Naive thymus-derived CD4-positive, alpha-beta T cell (primary cell): ENCODE measurements at regions not wholly inside any gene's neighbourhood (a gene's known extent, or its start where the extent isn't known, plus 50 kb on each side); places are given as distances from the start of the nearest gene placed in this dataset.
A peak's percentile ranks its signal among the peaks of the same experiment; 100 is the strongest.

Experiments used
- ATAC-seq: fragments of 150-1000 bp; cut with Tn5 transposase; 2 replicates; pipeline ENCODE4 v1.10.0; 2021; ENCODE audit warnings: mild to moderate bottlenecking, moderate library complexity
- CTCF ChIA-PET: fragments of 350-600 bp; sonication (Branson Sonifier 250); formaldehyde crosslinking; loops from one replicate; lab custom pipeline; 2021; ENCODE audit warnings: antibody characterized with exemption; lab: Charles Lee
- POLR2A ChIA-PET: fragments of 350-600 bp; sonication (Branson Sonifier 250); formaldehyde crosslinking; loops from one replicate; lab custom pipeline; 2021; ENCODE audit warnings: antibody characterized with exemption, inconsistent platforms; lab: Charles Lee
- DNase-seq, 9 donors: peaks; one replicate each; pipeline versions ENCODE4 v3.0.0 to v3.0.0-alpha.2; 2020 to 2022; ENCODE audit warnings: mixed read lengths in 1 of 9
- H3K27ac ChIP-seq: one replicate; pipeline ENCODE4 v1.7.0; 2013; ENCODE audit warnings: mild to moderate bottlenecking, low read depth, low read length, moderate library complexity
- H3K27me3 ChIP-seq, 2 donors: one replicate each; pipeline ENCODE4 v1.7.0; 2013; ENCODE audit warnings: low read length in 2 of 2, mild to moderate bottlenecking in 2 of 2, moderate library complexity in 2 of 2; ENCODE audit not compliant: control insufficient read depth in 2 of 2, insufficient read depth in 2 of 2
- H3K36me3 ChIP-seq, 3 experiments: 1 replicate in 2 of 3; 2 replicates in 1 of 3; pipeline ENCODE4 v1.7.0; 2013; ENCODE audit warnings: low read length in 3 of 3, mild to moderate bottlenecking in 3 of 3, moderate library complexity in 1 of 3; ENCODE audit not compliant: insufficient read depth in 3 of 3, control insufficient read depth in 2 of 3
- H3K4me1 ChIP-seq, 2 donors: one replicate each; pipeline ENCODE4 v1.7.0; 2013; ENCODE audit warnings: low read length in 2 of 2, mild to moderate bottlenecking in 2 of 2, moderate library complexity in 1 of 2; ENCODE audit not compliant: control insufficient read depth in 2 of 2, insufficient read depth in 2 of 2
- H3K4me3 ChIP-seq: 2 replicates; pipeline ENCODE4 v1.7.0; 2013; ENCODE audit warnings: mild to moderate bottlenecking, low read length
- H3K9me3 ChIP-seq, 3 experiments: 1 replicate in 2 of 3; 2 replicates in 1 of 3; pipeline ENCODE4 v1.7.0; 2013; ENCODE audit warnings: low read length in 3 of 3; ENCODE audit not compliant: control insufficient read depth in 2 of 3
- H3K27ac Mint-ChIP-seq, 9 donors: one replicate each; pipeline ENCODE4 v1.8.0; 2020 to 2022; ENCODE audit warnings: mixed read lengths in 9 of 9, mild to moderate bottlenecking in 8 of 9, moderate library complexity in 5 of 9, inconsistent platforms in 2 of 9
- H3K27me3 Mint-ChIP-seq, 5 donors: one replicate each; pipeline ENCODE4 v1.8.0; 2021 to 2022; ENCODE audit warnings: mixed read lengths in 5 of 5, mild to moderate bottlenecking in 1 of 5
- H3K36me3 Mint-ChIP-seq, 5 donors: one replicate each; pipeline ENCODE4 v1.8.0; 2020 to 2022; ENCODE audit warnings: mixed read lengths in 5 of 5, mild to moderate bottlenecking in 3 of 5, inconsistent platforms in 1 of 5
- H3K4me1 Mint-ChIP-seq, 7 donors: one replicate each; pipeline ENCODE4 v1.8.0; 2020 to 2022; ENCODE audit warnings: mixed read lengths in 7 of 7, mild to moderate bottlenecking in 3 of 7, inconsistent platforms in 1 of 7
- H3K4me3 Mint-ChIP-seq, 10 donors: one replicate each; pipeline ENCODE4 v1.8.0; 2020 to 2022; ENCODE audit warnings: mild to moderate bottlenecking in 10 of 10, mixed read lengths in 10 of 10, moderate library complexity in 6 of 10, inconsistent platforms in 2 of 10
- H3K9me3 Mint-ChIP-seq, 11 donors: one replicate each; pipeline ENCODE4 v1.8.0; 2020 to 2022; ENCODE audit warnings: mixed read lengths in 11 of 11, mild to moderate bottlenecking in 4 of 11, inconsistent platforms in 1 of 11, moderate library complexity in 1 of 11
- intact Hi-C, 2 donors: fragments of 100-400 bp; cut with micrococcal nuclease; formaldehyde crosslinking; loops; one replicate each; pipeline ENCODE4 v1.15.1; 2023

DNA sequence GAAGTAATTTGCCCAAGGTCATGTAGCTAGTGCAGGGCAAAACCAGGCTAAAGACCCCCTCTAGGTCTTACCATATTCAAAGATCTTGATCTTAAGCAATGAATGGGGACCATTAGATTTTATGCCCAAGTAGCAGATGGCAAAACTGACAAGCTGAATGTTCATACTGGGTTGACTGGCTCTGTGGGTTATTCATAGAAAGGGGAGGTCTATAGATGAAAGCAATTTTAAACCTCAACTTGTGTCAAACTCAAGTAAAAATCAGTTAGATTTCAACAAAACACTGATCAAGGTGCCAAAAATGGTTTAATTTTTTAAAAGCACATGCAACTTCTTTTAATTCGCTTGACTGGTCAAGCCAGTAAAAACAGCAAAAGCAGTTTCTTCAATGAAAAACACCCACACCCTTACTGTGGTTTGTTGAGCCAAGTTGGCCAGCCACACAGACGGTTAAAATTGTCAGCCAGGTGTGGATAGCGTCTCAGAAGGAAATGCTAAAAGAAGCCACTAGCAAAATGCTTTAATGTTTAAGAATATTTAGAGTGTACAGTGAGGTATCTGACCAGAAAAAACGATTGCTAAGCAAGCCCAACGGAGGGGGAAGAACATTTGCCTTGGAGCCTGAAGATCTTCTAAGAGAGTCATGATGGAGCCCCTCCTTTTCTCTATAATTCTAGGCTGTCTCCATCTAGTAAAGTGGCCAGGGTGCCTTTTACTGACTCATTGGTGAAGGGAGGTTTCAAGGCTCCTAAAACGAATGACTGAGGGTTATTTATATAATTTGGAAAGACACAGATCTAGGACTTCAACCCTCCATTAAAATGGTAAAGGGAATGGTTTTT is 539.6 kb upstream of the CLINT1 start:
- Mint-ChIP-seq H3K36me3 (peaks cover 0 to 8% (median 5%) of the 10 kb centered on the region in 5 donors), H3K4me3 (no peak overlapping the region)
- ATAC-seq: no peak

GRCh38 chr5:158397278-158397677 is 538.3 kb upstream of the CLINT1 start:
- Mint-ChIP-seq H3K4me3 (no peak overlapping the region), H3K4me1 (peaks cover 0 to 3% (median 0%) of the 10 kb centered on the region in 7 donors), H3K27ac (no peak overlapping the region), H3K36me3 (no peaks in the 10 kb centered on the region), H3K9me3 (peaks cover 0 to 7% (median 2%) of the 10 kb centered on the region in 11 donors), H3K27me3 (peaks cover 0 to 3% (median 0%) of the 10 kb centered on the region in 5 donors)
- Histone ChIP-seq H3K36me3 (no peaks in the 10 kb centered on the region), H3K9me3 (no peaks in the 10 kb centered on the region), H3K4me3 (no peak overlapping the region), H3K27me3 (no peaks in the 10 kb centered on the region), H3K4me1 (no peaks in the 10 kb centered on the region), H3K27ac (no peak overlapping the region)
- intact Hi-C loops: no loop called here
- ATAC-seq: no peak
- ChIA-PET POLR2A (no interaction called here), CTCF (no interaction called here)
- no peak for DNase-seq

More for the DNA sequence above, 539.6 kb upstream of the CLINT1 start:
- peaks cover 0 to 3% (median 0%) of the 10 kb centered on the region in 5 donors for H3K27me3 Mint-ChIP-seq
- H3K4me1 ChIP-seq: no peaks in the 10 kb centered on the region
- H3K27ac Mint-ChIP-seq: no peak overlapping the region
- no peak overlapping the region for H3K27ac ChIP-seq
- H3K4me1 Mint-ChIP-seq: peaks cover 0 to 3% (median 0%) of the 10 kb centered on the region in 7 donors
- no peaks in the 10 kb centered on the region for H3K27me3 ChIP-seq
- no peaks in the 10 kb centered on the region for H3K36me3 ChIP-seq
- intact Hi-C loops: no loop called here
- ChIA-PET CTCF (no interaction called here), POLR2A (no interaction called here)
- H3K9me3 Mint-ChIP-seq: peaks cover 0 to 15% (median 7%) of the 10 kb centered on the region in 11 donors
- no peak for DNase-seq
- no peak overlapping the region for H3K4me3 ChIP-seq
- no peaks in the 10 kb centered on the region for H3K9me3 ChIP-seq

DNA sequence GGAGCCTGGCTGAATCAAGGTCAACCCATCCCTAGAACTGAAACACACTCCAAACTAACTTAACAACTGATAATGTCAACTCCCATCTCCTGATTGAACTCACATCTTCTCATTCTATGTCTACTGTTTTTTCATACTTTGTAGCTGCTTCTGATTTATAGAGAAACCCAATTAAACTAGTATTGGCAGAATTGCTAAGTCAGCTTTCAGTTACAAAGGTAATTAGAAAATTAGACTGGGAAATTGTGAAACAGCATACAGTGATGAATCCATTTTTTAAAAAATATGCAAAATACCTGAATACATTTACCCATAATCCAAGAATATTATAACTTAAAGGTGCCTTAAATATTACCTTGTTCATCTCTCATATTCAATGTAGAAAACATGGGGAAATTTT is 535.2 kb upstream of the CLINT1 start:
- Mint-ChIP-seq H3K36me3 (no peaks in the 10 kb centered on the region), H3K4me1 (no peaks in the 10 kb centered on the region), H3K27ac (peak overlapping the region in 1 of 9 donors; percentile 28), H3K9me3 (peaks cover 0 to 5% (median 0%) of the 10 kb centered on the region in 11 donors), H3K4me3 (no peak overlapping the region), H3K27me3 (peaks cover 0 to 3% (median 0%) of the 10 kb centered on the region in 5 donors)
- intact Hi-C loops: no loop called here
- no peak for DNase-seq
- Histone ChIP-seq H3K27me3 (no peaks in the 10 kb centered on the region), H3K4me3 (no peak overlapping the region), H3K4me1 (no peaks in the 10 kb centered on the region), H3K27ac (no peak overlapping the region), H3K36me3 (no peaks in the 10 kb centered on the region), H3K9me3 (no peaks in the 10 kb centered on the region)
- CTCF ChIA-PET: no interaction called here
- POLR2A ChIA-PET: no interaction called here
- ATAC-seq: no peak

- H3K36me3 Mint-ChIP-seq: no peaks in the 10 kb centered on the region
- no peak for DNase-seq
- no peak overlapping the region for H3K4me3 Mint-ChIP-seq
- POLR2A ChIA-PET: no interaction called here
- intact Hi-C loops: no loop called here
- CTCF ChIA-PET: interaction anchor here (0.7 kb wide), 1 partner anchor 80 kb away, joined by 3 read pairs; no protein-coding TSS in a partner anchor
- no peak for ATAC-seq
- Histone ChIP-seq H3K27ac (no peak overlapping the region), H3K4me1 (no peaks in the 10 kb centered on the region), H3K4me3 (no peak overlapping the region), H3K36me3 (no peaks in the 10 kb centered on the region), H3K9me3 (no peaks in the 10 kb centered on the region), H3K27me3 (no peaks in the 10 kb centered on the region)
- H3K27me3 Mint-ChIP-seq: peaks cover 0 to 3% (median 0%) of the 10 kb centered on the region in 5 donors
- H3K4me1 Mint-ChIP-seq: no peaks in the 10 kb centered on the region
- H3K27ac Mint-ChIP-seq: no peak overlapping the region
- peaks cover 0 to 5% (median 0%) of the 10 kb centered on the region in 11 donors for H3K9me3 Mint-ChIP-seq
Measured at GRCh38 chr5:158393457-158393856, 534.5 kb upstream of the CLINT1 start.

- intact Hi-C loops: no loop called here
Measured at GRCh38 chr5:158392753-158393152, 533.8 kb upstream of the CLINT1 start.

GRCh38 chr5:158390577-158390976 is 531.6 kb upstream of the CLINT1 start:
- Histone ChIP-seq H3K4me1 (no peaks in the 10 kb centered on the region), H3K27ac (no peak overlapping the region), H3K36me3 (no peaks in the 10 kb centered on the region), H3K4me3 (no peak overlapping the region), H3K9me3 (no peaks in the 10 kb centered on the region), H3K27me3 (no peaks in the 10 kb centered on the region)
- Mint-ChIP-seq H3K27me3 (no peaks in the 10 kb centered on the region), H3K9me3 (peaks cover 0 to 9% (median 5%) of the 10 kb centered on the region in 11 donors), H3K36me3 (no peaks in the 10 kb centered on the region), H3K27ac (no peak overlapping the region), H3K4me3 (no peak overlapping the region), H3K4me1 (no peaks in the 10 kb centered on the region)
- DNase-seq (no peak), ATAC-seq (peak; percentile 76)
- intact Hi-C loops: no loop called here
- POLR2A ChIA-PET: no interaction called here
- CTCF ChIA-PET: no interaction called here

More at GRCh38 chr5:158392753-158393152, 533.8 kb upstream of the CLINT1 start:
- H3K27me3 Mint-ChIP-seq: peaks cover 0 to 3% (median 0%) of the 10 kb centered on the region in 5 donors
- DNase-seq: no peak
- Histone ChIP-seq H3K4me1 (no peaks in the 10 kb centered on the region), H3K4me3 (no peak overlapping the region), H3K27me3 (no peaks in the 10 kb centered on the region), H3K9me3 (no peaks in the 10 kb centered on the region), H3K27ac (no peak overlapping the region), H3K36me3 (no peaks in the 10 kb centered on the region)
- H3K4me1 Mint-ChIP-seq: no peaks in the 10 kb centered on the region
- ATAC-seq: no peak
- no peak overlapping the region for H3K4me3 Mint-ChIP-seq
- CTCF ChIA-PET: interaction anchor here (0.7 kb wide), 1 partner anchor 81 kb away, joined by 3 read pairs; no protein-coding TSS in a partner anchor
- POLR2A ChIA-PET: no interaction called here
- peaks cover 0 to 5% (median 0%) of the 10 kb centered on the region in 11 donors for H3K9me3 Mint-ChIP-seq
- no peak overlapping the region for H3K27ac Mint-ChIP-seq
- no peaks in the 10 kb centered on the region for H3K36me3 Mint-ChIP-seq
